ENCODE measurements at regions not wholly inside any gene's neighbourhood (a gene's known extent, or its start where the extent isn't known, plus 50 kb on each side); places are given as distances from the start of the nearest gene placed in this dataset.

GRCh38 chr1:94596260-94596659, 54.7 kb upstream of the F3 start:
- Histone ChIP-seq H3K4me3 (ENCODE audit: low read depth, low read length) (no peak overlapping the region), H3K36me3 (ENCODE audit: control insufficient read depth, insufficient read depth, low read length) (no peaks in the 10 kb centered on the region), H3K27me3 (ENCODE audit: control insufficient read depth, insufficient read depth, low read length) (no peaks in the 10 kb centered on the region)
- no peak for TF ChIP-seq CTCF (IDR thresholded peaks at IDR 0.05; ENCODE audit: insufficient read depth, low read length, poor library complexity, severe bottlenecking)
- DNase-seq (ENCODE audit: low read depth): no peak

GRCh38 chr1:94595658-94596057, 54.1 kb upstream of the F3 start:
- Histone ChIP-seq H3K27me3 (ENCODE audit: control insufficient read depth, insufficient read depth, low read length) (no peaks in the 10 kb centered on the region), H3K4me3 (ENCODE audit: low read depth, low read length) (no peak overlapping the region), H3K36me3 (ENCODE audit: control insufficient read depth, insufficient read depth, low read length) (no peaks in the 10 kb centered on the region)
- no peak for TF ChIP-seq CTCF (IDR thresholded peaks at IDR 0.05; ENCODE audit: insufficient read depth, low read length, poor library complexity, severe bottlenecking)
- no peak for DNase-seq (ENCODE audit: low read depth)

- H3K4me3 ChIP-seq (ENCODE audit: low read depth, low read length): no peak overlapping the region
- TF ChIP-seq CTCF (IDR thresholded peaks at IDR 0.05; ENCODE audit: insufficient read depth, low read length, poor library complexity, severe bottlenecking): no peak
- no peaks in the 10 kb centered on the region for H3K36me3 ChIP-seq (ENCODE audit: control insufficient read depth, insufficient read depth, low read length)
- DNase-seq (ENCODE audit: low read depth): no peak
- H3K27me3 ChIP-seq (ENCODE audit: control insufficient read depth, insufficient read depth, low read length): no peaks in the 10 kb centered on the region
Measured at GRCh38 chr1:94593611-94594010, 52.1 kb upstream of the F3 start.

GRCh38 chr1:94592571-94592920, 51.0 kb upstream of the F3 start:
- DNase-seq (ENCODE audit: low read depth): no peak
- Histone ChIP-seq H3K4me3 (ENCODE audit: low read depth, low read length) (no peak overlapping the region), H3K27me3 (ENCODE audit: control insufficient read depth, insufficient read depth, low read length) (no peaks in the 10 kb centered on the region), H3K36me3 (ENCODE audit: control insufficient read depth, insufficient read depth, low read length) (no peaks in the 10 kb centered on the region)
- no peak for TF ChIP-seq CTCF (IDR thresholded peaks at IDR 0.05; ENCODE audit: insufficient read depth, low read length, poor library complexity, severe bottlenecking)

- H3K4me3 ChIP-seq (ENCODE audit: low read depth, low read length): no peak overlapping the region
- no peaks in the 10 kb centered on the region for H3K27me3 ChIP-seq (ENCODE audit: control insufficient read depth, insufficient read depth, low read length)
- H3K36me3 ChIP-seq (ENCODE audit: control insufficient read depth, insufficient read depth, low read length): no peaks in the 10 kb centered on the region
- no peak for TF ChIP-seq CTCF (IDR thresholded peaks at IDR 0.05; ENCODE audit: insufficient read depth, low read length, poor library complexity, severe bottlenecking)
- DNase-seq (ENCODE audit: low read depth): no peak
Measured at GRCh38 chr1:94591823-94592570, 50.4 kb upstream of the F3 start.

Data from kidney epithelial cell (primary cell).